Stomach (tissue), 4 donors: ENCODE measurements at regions not wholly inside any gene's neighbourhood (a gene's known extent, or its start where the extent isn't known, plus 50 kb on each side); places are given as distances from the start of the nearest gene placed in this dataset.

Experiments
- CTCF ChIP-seq, 7 experiments: fragments of 450-650 bp in 4 of 7; fragments of 200-600 bp in 3 of 7; sonication (generic) in 3 of 7; IDR thresholded peaks; one replicate each; pipeline ENCODE4 v1.5.1; 2016 to 2019; ENCODE audit warnings: antibody characterized with exemption in 7 of 7, control low read depth in 2 of 7, mild to moderate bottlenecking in 1 of 7
- POLR2A ChIP-seq, 4 donors: fragments of 450-650 bp; IDR thresholded peaks; one replicate each; pipeline ENCODE4 v1.6.1; 2016; ENCODE audit warnings: antibody characterized with exemption in 4 of 4, control low read depth in 2 of 4, mild to moderate bottlenecking in 1 of 4, moderate library complexity in 1 of 4

- TF ChIP-seq CTCF (IDR thresholded peaks at IDR 0.05), result no peak
- no peak for TF ChIP-seq POLR2A (IDR thresholded peaks at IDR 0.05)
Observed at GRCh38 chr3:14344351-14344750, 58.1 kb upstream of the SLC6A6 start.
